ENCODE measurements at regions not wholly inside any gene's neighbourhood (a gene's known extent, or its start where the extent isn't known, plus 50 kb on each side); places are given as distances from the start of the nearest gene placed in this dataset.

GRCh38 chr3:157590273-157590672 is 87.1 kb upstream of the VEPH1 start:
- H3K56ac ChIP-seq (ENCODE audit: insufficient read length, low read depth, low read length) = no peak overlapping the region
- TF ChIP-seq CTCF (conservative IDR thresholded peaks at IDR 0.05) = no peak
- H3K27ac Mint-ChIP-seq = no peak overlapping the region
- H3K36me3 Mint-ChIP-seq (ENCODE audit: insufficient read depth in 1 of 3, low read depth in 3 of 3) = peaks cover 3 to 11% (median 10%) of the 10 kb centered on the region in 3 experiments
- H2AFZ ChIP-seq (ENCODE audit: low read length) = no peak overlapping the region
- H4K91ac ChIP-seq (ENCODE audit: insufficient read length, low read depth, low read length) = no peak overlapping the region
- H2AK5ac ChIP-seq (ENCODE audit: insufficient read length, low read length) = no peak overlapping the region
- no peaks in the 10 kb centered on the region for H4K20me1 ChIP-seq (ENCODE audit: control insufficient read depth, insufficient read depth, insufficient read length)
- no peak overlapping the region for H2BK120ac ChIP-seq (ENCODE audit: low read depth, low read length, poor library complexity, severe bottlenecking)
- H3K23me2 ChIP-seq (ENCODE audit: insufficient read length, low read depth, low read length, poor library complexity, severe bottlenecking) = no peaks in the 10 kb centered on the region
- H3K4me3 Mint-ChIP-seq = no peak overlapping the region
- H2BK15ac ChIP-seq (ENCODE audit: low read depth, low read length) = no peak overlapping the region
- H3K18ac ChIP-seq (ENCODE audit: insufficient read length, low read depth, low read length) = no peak overlapping the region
- H2BK5ac ChIP-seq (ENCODE audit: insufficient read length, low read length) = no peak overlapping the region
- no peak overlapping the region for H3T11ph ChIP-seq (ENCODE audit: low read length)
- H3K4me1 ChIP-seq (ENCODE audit: insufficient read depth, low read length) = peaks cover 4% of the 10 kb centered on the region; the same call in 1 of the 2 replicates
- no peak overlapping the region for H3K14ac ChIP-seq (ENCODE audit: insufficient read depth, low read length)
- no peak overlapping the region for H2BK12ac ChIP-seq (ENCODE audit: insufficient read length, low read depth, low read length)
- no CpG with 5 or more reads among the region's 1 CpG for WGBS (ENCODE audit: extremely low coverage, insufficient read length, low lambda C conversion rate)
- peaks cover 11 to 12% of the 10 kb centered on the region in 2 experiments for H3K9me3 Mint-ChIP-seq
- no peak overlapping the region for H3K4me2 ChIP-seq (ENCODE audit: insufficient read depth, insufficient read length, low read length)
- H3K9me3 ChIP-seq (ENCODE audit: control insufficient read depth, low read depth, low read length) = no peaks in the 10 kb centered on the region
- no peak overlapping the region for H3K27ac ChIP-seq (ENCODE audit: insufficient read length, low read depth, low read length)
- no peak overlapping the region for H3K9ac ChIP-seq (ENCODE audit: extremely low read depth, insufficient read length, low read length)
- peaks cover 3 to 11% of the 10 kb centered on the region in 2 experiments for H3K4me1 Mint-ChIP-seq
- no peak overlapping the region for H3K23ac ChIP-seq (ENCODE audit: insufficient read length, low read depth, low read length)
- no peak overlapping the region for H3K4ac ChIP-seq (ENCODE audit: low read depth, low read length)
- H3K79me1 ChIP-seq (ENCODE audit: insufficient read depth, low read depth, low read length, poor library complexity, severe bottlenecking) = no peaks in the 10 kb centered on the region
- H2BK20ac ChIP-seq (ENCODE audit: low read depth, low read length, poor library complexity, severe bottlenecking) = no peak overlapping the region
- H4K8ac ChIP-seq (replicated peaks; ENCODE audit: insufficient read length, low read depth, low read length) = no peak overlapping the region
- no peaks in the 10 kb centered on the region for H3K27me3 ChIP-seq (ENCODE audit: insufficient read depth, low read length)
- peaks cover 2% of the 10 kb centered on the region; the same call in 1 of the 2 replicates for H3K27me3 Mint-ChIP-seq (ENCODE audit: low read depth)
- DNase-seq = no peak
- no peak overlapping the region for H4K5ac ChIP-seq (ENCODE audit: insufficient read length, low read depth, low read length)
- H3K79me2 ChIP-seq (ENCODE audit: insufficient read depth, low read length) = no peaks in the 10 kb centered on the region

Data from H9 (cell line).